ENCODE measurements at regions not wholly inside any gene's neighbourhood (a gene's known extent, or its start where the extent isn't known, plus 50 kb on each side); places are given as distances from the start of the nearest gene placed in this dataset.
"Not testable (repeated sequence)": the region's sequence is repeated elsewhere in the genome, so short reads cannot be mapped to it uniquely, and the experiment has no call there.

DNA sequence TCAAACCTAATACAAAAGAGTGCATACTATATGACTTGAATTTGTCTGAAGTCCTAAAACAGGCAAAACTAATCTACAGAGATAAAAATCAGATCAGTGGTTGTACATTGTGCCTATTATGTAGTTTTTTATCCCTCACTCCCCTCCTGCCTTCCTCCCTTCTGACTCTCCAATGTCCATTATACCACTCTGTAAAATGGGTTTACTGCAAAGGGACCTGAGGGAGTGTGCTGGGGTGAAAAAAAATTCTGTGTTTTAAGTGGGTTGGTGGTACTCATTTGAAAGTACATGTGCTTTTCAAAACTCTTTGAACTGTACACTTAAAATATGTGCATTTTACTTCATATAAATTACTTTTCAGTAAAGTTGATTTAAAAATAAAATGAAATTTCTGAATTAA lies 89.0 kb upstream of the UBE2E3 start:
- no peak for TF ChIP-seq CTCF (IDR thresholded peaks at IDR 0.05)
- Mint-ChIP-seq H3K36me3 (ENCODE audit: low read depth) (no peaks in the 10 kb centered on the region), H3K27ac (ENCODE audit: unreplicated experiment) (no peak overlapping the region), H3K9me3 (ENCODE audit: low read depth) (peaks cover 6% of the 10 kb centered on the region), H3K4me1 (ENCODE audit: low read depth) (no peaks in the 10 kb centered on the region), H3K4me3 (ENCODE audit: unreplicated experiment) (no peak overlapping the region), H3K27me3 (ENCODE audit: low read depth) (no peaks in the 10 kb centered on the region)
- DNase-seq (ENCODE audit: low spot score) = no peak

- Mint-ChIP-seq H3K9me3 (ENCODE audit: low read depth) (peaks cover 10% of the 10 kb centered on the region), H3K4me3 (ENCODE audit: unreplicated experiment) (no peak overlapping the region), H3K4me1 (ENCODE audit: low read depth) (no peaks in the 10 kb centered on the region), H3K36me3 (ENCODE audit: low read depth) (no peaks in the 10 kb centered on the region), H3K27ac (ENCODE audit: unreplicated experiment) (no peak overlapping the region), H3K27me3 (ENCODE audit: low read depth) (no peaks in the 10 kb centered on the region)
- DNase-seq (ENCODE audit: low spot score) = no peak
- TF ChIP-seq CTCF (IDR thresholded peaks at IDR 0.05) = no peak
Measured at GRCh38 chr2:180890781-180891180, 89.6 kb upstream of the UBE2E3 start.

DNA sequence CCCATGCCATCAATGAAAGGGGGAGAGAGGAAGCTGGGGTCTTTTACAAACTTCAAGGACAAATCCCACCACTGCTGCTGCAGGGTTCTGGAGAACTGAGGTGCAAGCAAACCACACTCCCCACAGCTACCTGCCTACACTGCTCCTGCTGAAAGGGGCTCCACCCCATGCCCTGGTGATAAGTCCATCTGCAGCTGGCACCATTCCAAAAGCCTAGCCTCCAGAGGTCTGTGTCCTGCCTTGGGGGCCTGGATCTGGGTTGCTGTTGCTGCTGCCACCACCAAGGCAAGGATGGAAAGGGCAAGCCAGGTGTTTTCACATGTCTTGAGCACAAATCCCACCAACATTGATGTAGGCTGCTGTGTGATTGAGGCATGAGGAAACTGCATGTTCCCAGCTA lies 97.4 kb upstream of the UBE2E3 start:
- Mint-ChIP-seq H3K36me3 (ENCODE audit: low read depth) (peaks cover 1% of the 10 kb centered on the region), H3K4me1 (ENCODE audit: low read depth) (no peaks in the 10 kb centered on the region), H3K27me3 (ENCODE audit: low read depth) (no peaks in the 10 kb centered on the region), H3K27ac (ENCODE audit: unreplicated experiment) (no peak overlapping the region), H3K4me3 (ENCODE audit: unreplicated experiment) (no peak overlapping the region), H3K9me3 (ENCODE audit: low read depth) (peaks cover 40% of the 10 kb centered on the region)
- peak; percentile 36 for DNase-seq (ENCODE audit: low spot score)
- no peak for TF ChIP-seq CTCF (IDR thresholded peaks at IDR 0.05)

- Mint-ChIP-seq H3K36me3 (ENCODE audit: low read depth) (peaks cover 5% of the 10 kb centered on the region), H3K9me3 (ENCODE audit: low read depth) (peaks cover 27% of the 10 kb centered on the region), H3K4me1 (ENCODE audit: low read depth) (peaks cover 4% of the 10 kb centered on the region), H3K27ac (ENCODE audit: unreplicated experiment) (no peak overlapping the region), H3K27me3 (ENCODE audit: low read depth) (no peaks in the 10 kb centered on the region), H3K4me3 (ENCODE audit: unreplicated experiment) (no peak overlapping the region)
- no peak for TF ChIP-seq CTCF (IDR thresholded peaks at IDR 0.05)
- no peak for DNase-seq (ENCODE audit: low spot score)
Measured at GRCh38 chr2:180876506-180876905, 103.9 kb upstream of the UBE2E3 start.

DNA sequence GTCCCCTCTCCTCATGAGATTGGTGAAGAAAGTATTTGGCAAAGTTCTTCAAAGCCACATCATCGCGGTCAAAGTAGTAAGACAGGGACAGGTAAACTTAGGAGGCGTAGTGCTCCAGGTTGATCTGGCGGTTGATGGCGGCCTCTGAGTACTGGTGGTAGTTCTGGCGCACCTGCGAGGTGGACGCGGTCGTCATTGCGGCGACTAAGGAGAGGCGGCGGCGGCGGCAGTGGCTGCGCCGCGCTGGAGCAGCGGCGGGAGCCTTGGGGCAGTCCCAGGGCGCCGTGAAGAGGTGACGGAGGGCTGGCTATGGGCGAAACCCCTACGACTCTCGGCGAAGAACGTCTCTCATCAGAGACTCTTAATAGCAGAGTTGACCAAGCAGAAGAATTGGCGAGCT lies 107.2 kb upstream of the UBE2E3 start:
- DNase-seq (ENCODE audit: low spot score) = peak; percentile 56
- Mint-ChIP-seq H3K9me3 (ENCODE audit: low read depth) (peaks cover 15% of the 10 kb centered on the region), H3K4me1 (ENCODE audit: low read depth) (peaks cover 4% of the 10 kb centered on the region), H3K4me3 (ENCODE audit: unreplicated experiment) (no peak overlapping the region), H3K27me3 (ENCODE audit: low read depth) (no peaks in the 10 kb centered on the region), H3K27ac (ENCODE audit: unreplicated experiment) (no peak overlapping the region), H3K36me3 (ENCODE audit: low read depth) (peaks cover 5% of the 10 kb centered on the region)
- no peak for TF ChIP-seq CTCF (IDR thresholded peaks at IDR 0.05)

GRCh38 chr2:180872781-180873180 lies 107.6 kb upstream of the UBE2E3 start:
- H3K4me1 Mint-ChIP-seq (ENCODE audit: low read depth); DNase-seq (ENCODE audit: low spot score); H3K36me3 Mint-ChIP-seq (ENCODE audit: low read depth); H3K4me3 Mint-ChIP-seq (ENCODE audit: unreplicated experiment); H3K27ac Mint-ChIP-seq (ENCODE audit: unreplicated experiment); H3K27me3 Mint-ChIP-seq (ENCODE audit: low read depth): not testable (repeated sequence)
- H3K9me3 Mint-ChIP-seq (ENCODE audit: low read depth) = peaks cover 10% of the 10 kb centered on the region
